Activated naive CD4-positive, alpha-beta T cell treated with anti-CD3 and anti-CD28 coated beads, Interleukin-2, amount 50 U/mL, for 24 hours (primary cell): ENCODE measurements at regions not wholly inside any gene's neighbourhood (a gene's known extent, or its start where the extent isn't known, plus 50 kb on each side); places are given as distances from the start of the nearest gene placed in this dataset.
"Not testable (repeated sequence)": the region's sequence is repeated elsewhere in the genome, so short reads cannot be mapped to it uniquely, and the experiment has no call there.

Experiments used
- H3K27ac Mint-ChIP-seq: one replicate; pipeline ENCODE4 v1.8.0; 2021; ENCODE audit warnings: mild to moderate bottlenecking, mixed read lengths
- H3K27me3 Mint-ChIP-seq: one replicate; pipeline ENCODE4 v1.8.0; 2021; ENCODE audit warnings: mixed read lengths
- H3K36me3 Mint-ChIP-seq: one replicate; pipeline ENCODE4 v1.8.0; 2021; ENCODE audit warnings: mixed read lengths
- H3K4me1 Mint-ChIP-seq: one replicate; pipeline ENCODE4 v1.8.0; 2021; ENCODE audit warnings: mixed read lengths
- H3K4me3 Mint-ChIP-seq: one replicate; pipeline ENCODE4 v1.8.0; 2021; ENCODE audit warnings: mild to moderate bottlenecking, mixed read lengths
- H3K9me3 Mint-ChIP-seq: one replicate; pipeline ENCODE4 v1.8.0; 2021; ENCODE audit warnings: mixed read lengths

- no peak overlapping the region for H3K27ac Mint-ChIP-seq
- H3K4me1 Mint-ChIP-seq, result no peaks in the 10 kb centered on the region
- no peaks in the 10 kb centered on the region for H3K36me3 Mint-ChIP-seq
- peaks cover 12% of the 10 kb centered on the region for H3K27me3 Mint-ChIP-seq
- H3K9me3 Mint-ChIP-seq, result peaks cover 7% of the 10 kb centered on the region
- H3K4me3 Mint-ChIP-seq, result no peak overlapping the region
Measured at GRCh38 chr4:13797061-13797460, 169.5 kb upstream of the BOD1L1 start.

GRCh38 chr4:13815231-13815630, 187.7 kb upstream of the BOD1L1 start:
- no peaks in the 10 kb centered on the region for H3K9me3 Mint-ChIP-seq
- no peaks in the 10 kb centered on the region for H3K4me1 Mint-ChIP-seq
- peaks cover 2% of the 10 kb centered on the region for H3K27me3 Mint-ChIP-seq
- H3K36me3 Mint-ChIP-seq, result no peaks in the 10 kb centered on the region
- no peak overlapping the region for H3K4me3 Mint-ChIP-seq
- H3K27ac Mint-ChIP-seq, result no peak overlapping the region

- Mint-ChIP-seq H3K27me3 (peaks cover 2% of the 10 kb centered on the region), H3K27ac (no peak overlapping the region), H3K9me3 (no peaks in the 10 kb centered on the region), H3K4me3 (no peak overlapping the region), H3K36me3 (no peaks in the 10 kb centered on the region), H3K4me1 (no peaks in the 10 kb centered on the region)
Measured at GRCh38 chr4:13816472-13816871, 188.9 kb upstream of the BOD1L1 start.

DNA sequence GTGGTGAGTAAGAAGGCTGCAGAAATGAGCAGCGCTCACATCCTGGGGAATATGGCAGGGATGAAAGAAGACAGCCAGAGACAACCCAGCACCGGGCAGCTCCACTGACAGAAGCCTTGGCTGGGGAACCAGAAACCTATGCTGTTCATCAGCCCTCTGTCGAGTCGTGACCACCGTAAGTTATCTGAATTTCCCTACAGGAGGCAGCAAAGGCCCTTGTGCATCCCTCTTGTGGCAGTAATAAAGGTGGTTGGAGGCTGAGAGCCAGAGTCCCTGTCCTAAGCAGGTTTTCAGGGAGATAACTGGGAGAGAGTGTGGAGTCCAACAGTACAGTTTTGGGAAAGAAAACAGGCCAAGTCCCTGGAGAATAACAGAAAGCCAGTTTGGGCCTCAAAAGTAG, 194.0 kb upstream of the BOD1L1 start:
- H3K9me3 Mint-ChIP-seq, result peaks cover 14% of the 10 kb centered on the region
- H3K4me1 Mint-ChIP-seq, result no peaks in the 10 kb centered on the region
- no peaks in the 10 kb centered on the region for H3K36me3 Mint-ChIP-seq
- peaks cover 2% of the 10 kb centered on the region for H3K27me3 Mint-ChIP-seq
- H3K27ac Mint-ChIP-seq, result no peak overlapping the region
- no peak overlapping the region for H3K4me3 Mint-ChIP-seq

DNA sequence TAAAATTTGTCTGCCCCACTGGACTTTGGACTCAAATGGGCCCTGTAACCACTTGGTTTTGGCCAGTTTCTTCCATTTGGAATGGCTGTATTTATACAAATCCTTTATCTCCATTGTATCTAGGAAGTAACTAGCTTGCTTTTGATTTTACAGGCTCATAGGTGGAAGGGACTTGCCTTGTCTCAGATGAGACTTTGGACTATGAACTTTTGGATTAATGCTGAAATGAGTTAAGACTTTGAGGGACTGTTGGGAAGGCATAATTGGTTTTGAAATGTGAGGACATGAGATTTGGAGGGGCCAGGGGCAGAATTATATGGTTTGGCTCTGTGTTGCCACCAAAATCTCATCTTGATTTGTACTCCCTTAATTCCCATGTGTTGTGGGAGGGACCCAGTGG, 198.3 kb upstream of the BOD1L1 start:
- not testable (repeated sequence) for H3K27ac Mint-ChIP-seq
- H3K9me3 Mint-ChIP-seq, result peaks cover 14% of the 10 kb centered on the region

DNA sequence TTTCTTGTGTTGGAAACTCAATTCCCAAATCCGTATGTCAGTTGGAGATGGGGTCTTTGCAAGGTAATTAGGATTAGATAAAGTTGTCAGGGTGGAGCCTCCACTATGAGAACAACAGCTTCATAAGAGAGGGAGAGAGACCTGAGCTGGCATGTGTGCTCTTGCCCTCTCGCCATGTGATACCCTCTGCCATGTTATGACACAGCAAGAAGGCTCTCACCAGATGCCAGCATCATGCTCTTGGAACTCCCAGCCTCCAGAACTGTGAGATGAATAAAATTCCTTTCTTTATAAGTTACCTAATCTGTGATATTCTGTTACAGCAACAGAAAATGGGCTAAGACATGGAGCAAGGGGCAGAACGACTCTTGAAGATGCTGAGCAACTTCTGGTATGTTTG, 201.9 kb upstream of the BOD1L1 start:
- no peaks in the 10 kb centered on the region for H3K4me1 Mint-ChIP-seq
- peaks cover 4% of the 10 kb centered on the region for H3K9me3 Mint-ChIP-seq
- H3K36me3 Mint-ChIP-seq, result no peaks in the 10 kb centered on the region
- H3K4me3 Mint-ChIP-seq, result no peak overlapping the region
- peaks cover 5% of the 10 kb centered on the region for H3K27me3 Mint-ChIP-seq
- H3K27ac Mint-ChIP-seq, result no peak overlapping the region

More for the DNA sequence above, 198.3 kb upstream of the BOD1L1 start:
- H3K27me3 Mint-ChIP-seq, H3K36me3 Mint-ChIP-seq, H3K4me3 Mint-ChIP-seq, H3K4me1 Mint-ChIP-seq: not testable (repeated sequence)

DNA sequence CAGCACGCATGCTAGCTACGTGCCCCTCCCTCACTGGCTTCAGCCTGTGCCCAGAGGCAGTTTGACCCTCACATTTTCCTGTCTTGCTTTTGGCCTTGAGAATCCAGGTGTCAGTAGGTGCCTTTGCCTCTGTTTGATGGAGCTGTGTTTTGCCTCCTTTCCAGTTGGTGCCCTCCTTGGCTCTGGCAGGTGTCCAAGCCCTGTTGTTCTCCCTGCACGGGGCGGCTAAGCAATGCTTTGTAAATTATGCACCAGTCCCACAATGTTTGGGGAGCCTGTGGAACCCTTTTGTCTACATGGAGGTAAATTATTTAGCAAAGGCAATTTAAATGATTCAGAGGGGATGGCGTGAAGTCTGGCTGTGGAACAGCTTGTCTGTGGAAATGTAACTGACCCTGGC, 202.9 kb upstream of the BOD1L1 start:
- no peak overlapping the region for H3K4me3 Mint-ChIP-seq
- H3K4me1 Mint-ChIP-seq, result no peaks in the 10 kb centered on the region
- no peak overlapping the region for H3K27ac Mint-ChIP-seq
- H3K27me3 Mint-ChIP-seq, result peaks cover 5% of the 10 kb centered on the region
- no peaks in the 10 kb centered on the region for H3K36me3 Mint-ChIP-seq
- H3K9me3 Mint-ChIP-seq, result no peaks in the 10 kb centered on the region

DNA sequence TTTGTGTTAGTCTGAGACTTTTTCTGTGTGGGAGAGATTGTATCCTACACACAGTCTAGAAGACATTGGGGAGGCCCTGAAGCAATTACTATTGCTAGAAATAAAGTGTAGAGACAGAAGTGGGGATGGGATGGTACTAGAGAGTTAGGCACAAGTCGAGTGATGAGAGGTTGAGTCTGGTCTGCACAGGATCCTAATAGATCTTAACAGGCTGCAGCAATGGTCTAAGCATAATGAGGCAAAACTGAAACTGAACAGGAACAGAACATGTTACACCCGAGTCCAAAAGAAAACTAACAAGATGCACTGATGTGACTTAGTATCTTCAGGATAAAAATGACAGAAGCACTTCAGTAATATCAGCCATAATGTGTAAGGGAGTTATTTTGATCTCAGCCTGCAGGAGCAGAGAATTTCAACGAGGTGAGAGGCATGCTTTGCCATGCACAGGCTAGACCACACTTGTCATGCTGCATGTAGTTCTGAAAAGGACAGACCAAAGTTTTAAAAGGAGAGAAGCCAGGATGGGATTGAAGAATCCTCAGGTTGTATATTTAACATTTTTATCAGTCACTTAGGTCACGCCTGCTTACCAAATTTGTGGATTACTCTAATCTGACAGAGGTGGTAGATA, 205.8 kb upstream of the BOD1L1 start:
- Mint-ChIP-seq H3K27ac (no peak overlapping the region), H3K36me3 (no peaks in the 10 kb centered on the region), H3K4me3 (no peak overlapping the region), H3K27me3 (peaks cover 7% of the 10 kb centered on the region), H3K9me3 (no peaks in the 10 kb centered on the region), H3K4me1 (no peaks in the 10 kb centered on the region)

DNA sequence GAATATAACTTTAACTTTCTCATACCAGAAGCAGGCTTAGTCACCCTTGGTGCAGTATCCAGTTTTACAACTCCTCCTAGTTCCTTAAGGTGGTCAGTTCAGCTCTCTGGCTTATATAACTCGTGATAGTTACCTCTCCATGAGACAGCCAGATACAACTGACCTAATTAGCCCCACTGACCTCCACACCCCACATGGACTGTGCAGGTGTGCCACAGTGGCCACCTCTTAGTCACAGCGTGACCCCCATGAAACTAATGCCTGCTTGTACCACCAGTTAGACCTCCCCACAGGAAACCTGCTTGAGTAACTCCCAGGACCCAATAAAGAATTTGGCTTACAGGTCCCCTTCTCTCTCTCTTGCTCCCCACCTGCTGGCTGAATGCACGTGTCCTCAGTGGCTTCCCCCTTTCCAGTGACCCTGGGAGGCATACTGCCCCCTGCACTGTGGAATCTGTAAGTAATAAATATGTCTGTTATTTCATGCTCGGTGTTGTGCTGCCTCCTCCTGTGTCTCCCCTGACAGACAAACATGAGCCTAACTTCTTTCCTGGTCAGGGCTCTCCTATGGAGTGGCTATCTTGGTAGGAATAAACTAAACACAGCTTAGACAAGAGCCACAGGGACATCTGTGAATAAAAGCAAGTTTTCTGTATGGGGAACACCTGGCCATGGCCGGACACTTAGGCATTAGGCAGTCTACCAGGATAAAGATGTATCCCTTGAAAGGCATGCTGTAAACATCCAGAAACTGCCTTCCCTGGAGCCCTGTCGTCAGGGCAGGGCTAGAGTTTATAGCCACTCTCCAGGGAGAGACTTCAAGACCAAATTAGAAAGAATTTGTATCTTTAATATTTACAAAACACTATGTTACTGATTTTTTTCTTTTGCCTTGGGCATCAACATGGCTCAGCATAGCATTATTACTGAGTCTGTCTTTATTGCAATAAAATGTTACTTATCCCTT, 209.7 kb upstream of the BOD1L1 start:
- Mint-ChIP-seq H3K36me3 (no peaks in the 10 kb centered on the region), H3K4me1 (no peaks in the 10 kb centered on the region), H3K9me3 (peaks cover 3% of the 10 kb centered on the region), H3K27me3 (peaks cover 4% of the 10 kb centered on the region), H3K4me3 (no peak overlapping the region), H3K27ac (no peak overlapping the region)

GRCh38 chr4:13840502-13841190, 213.1 kb upstream of the BOD1L1 start:
- Mint-ChIP-seq H3K4me3 (no peak overlapping the region), H3K27me3 (peaks cover 2% of the 10 kb centered on the region), H3K27ac (no peak overlapping the region), H3K9me3 (peaks cover 3% of the 10 kb centered on the region), H3K4me1 (no peaks in the 10 kb centered on the region), H3K36me3 (no peaks in the 10 kb centered on the region)

GRCh38 chr4:13844740-13845139, 217.2 kb upstream of the BOD1L1 start:
- no peaks in the 10 kb centered on the region for H3K27me3 Mint-ChIP-seq
- no peaks in the 10 kb centered on the region for H3K36me3 Mint-ChIP-seq
- H3K27ac Mint-ChIP-seq, result no peak overlapping the region
- no peak overlapping the region for H3K4me3 Mint-ChIP-seq
- H3K9me3 Mint-ChIP-seq, result no peaks in the 10 kb centered on the region
- no peaks in the 10 kb centered on the region for H3K4me1 Mint-ChIP-seq

DNA sequence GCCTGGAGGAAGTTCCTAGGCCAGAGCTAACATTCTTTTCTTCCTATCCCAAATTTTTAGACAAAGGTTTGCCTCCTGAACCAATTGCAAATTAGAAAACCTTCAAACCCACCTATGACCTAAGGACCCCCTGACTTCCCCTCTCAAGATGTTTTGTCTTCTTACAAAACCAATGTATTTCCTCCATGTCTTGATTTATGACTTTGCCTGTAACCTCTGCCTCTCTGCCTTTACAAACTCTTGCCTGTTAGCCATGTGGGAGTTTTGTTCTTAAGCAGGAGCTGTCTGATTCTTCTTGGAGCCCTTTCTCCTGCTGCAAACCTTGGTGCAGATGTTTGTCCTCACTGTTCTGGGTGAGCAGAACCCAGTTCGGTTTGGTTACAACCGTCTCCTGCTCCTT, 222.3 kb upstream of the BOD1L1 start:
- no peaks in the 10 kb centered on the region for H3K4me1 Mint-ChIP-seq
- no peak overlapping the region for H3K4me3 Mint-ChIP-seq
- no peaks in the 10 kb centered on the region for H3K27me3 Mint-ChIP-seq

GRCh38 chr4:13851085-13851940, 223.8 kb upstream of the BOD1L1 start:
- Mint-ChIP-seq H3K9me3 (no peaks in the 10 kb centered on the region), H3K36me3 (no peaks in the 10 kb centered on the region), H3K27ac (no peak overlapping the region), H3K27me3 (no peaks in the 10 kb centered on the region), H3K4me3 (no peak overlapping the region), H3K4me1 (no peaks in the 10 kb centered on the region)

More for the DNA sequence above, 222.3 kb upstream of the BOD1L1 start:
- no peaks in the 10 kb centered on the region for H3K9me3 Mint-ChIP-seq
- no peaks in the 10 kb centered on the region for H3K36me3 Mint-ChIP-seq
- H3K27ac Mint-ChIP-seq, result no peak overlapping the region

GRCh38 chr4:13852411-13852810, 224.9 kb upstream of the BOD1L1 start:
- no peaks in the 10 kb centered on the region for H3K27me3 Mint-ChIP-seq
- no peaks in the 10 kb centered on the region for H3K4me1 Mint-ChIP-seq
- no peaks in the 10 kb centered on the region for H3K36me3 Mint-ChIP-seq
- H3K4me3 Mint-ChIP-seq, result no peak overlapping the region
- H3K27ac Mint-ChIP-seq, result no peak overlapping the region
- no peaks in the 10 kb centered on the region for H3K9me3 Mint-ChIP-seq

GRCh38 chr4:13856387-13856786, 228.9 kb upstream of the BOD1L1 start:
- no peaks in the 10 kb centered on the region for H3K4me1 Mint-ChIP-seq
- no peaks in the 10 kb centered on the region for H3K36me3 Mint-ChIP-seq
- no peak overlapping the region for H3K27ac Mint-ChIP-seq
- peaks cover 1% of the 10 kb centered on the region for H3K27me3 Mint-ChIP-seq
- H3K9me3 Mint-ChIP-seq, result peaks cover 9% of the 10 kb centered on the region
- no peak overlapping the region for H3K4me3 Mint-ChIP-seq
